Bone marrow (tissue), 2 donors: ENCODE measurements at regions not wholly inside any gene's neighbourhood (a gene's known extent, or its start where the extent isn't known, plus 50 kb on each side); places are given as distances from the start of the nearest gene placed in this dataset.
"Not testable (repeated sequence)": the region's sequence is repeated elsewhere in the genome, so short reads cannot be mapped to it uniquely, and the experiment has no call there.

Experiments used
- DNase-seq, 2 donors: peaks; one replicate each; lab custom pipeline; 2025; lab: John Stamatoyannopoulos, UW

GRCh38 chr5:29042152-29042551 lies 2003.8 kb upstream of the CDH9 start:
- DNase-seq, result no peak

- DNase-seq, result no peak
Observed at GRCh38 chr5:29040404-29040803, 2002.0 kb upstream of the CDH9 start.

- no peak for DNase-seq
Observed at GRCh38 chr5:29039994-29040393, 2001.6 kb upstream of the CDH9 start.

GRCh38 chr5:29037716-29038115 lies 1999.3 kb upstream of the CDH9 start:
- no peak for DNase-seq

GRCh38 chr5:29024052-29024451 lies 1985.7 kb upstream of the CDH9 start:
- no peak for DNase-seq

GRCh38 chr5:29023541-29023940 lies 1985.2 kb upstream of the CDH9 start:
- no peak for DNase-seq

GRCh38 chr5:29017501-29017900 lies 1979.1 kb upstream of the CDH9 start:
- DNase-seq, result no peak

- DNase-seq, result no peak
Observed at GRCh38 chr5:29016067-29016466, 1977.7 kb upstream of the CDH9 start.

- DNase-seq, result no peak
Observed at GRCh38 chr5:29015523-29015922, 1977.1 kb upstream of the CDH9 start.

GRCh38 chr5:29005386-29005785 lies 1967.0 kb upstream of the CDH9 start:
- no peak for DNase-seq

GRCh38 chr5:29002481-29002880 lies 1964.1 kb upstream of the CDH9 start:
- no peak for DNase-seq

- DNase-seq, result no peak
Observed at GRCh38 chr5:29001666-29002065, 1963.3 kb upstream of the CDH9 start.

GRCh38 chr5:28984639-28985038 lies 1946.3 kb upstream of the CDH9 start:
- no peak for DNase-seq

GRCh38 chr5:28975508-28975907 lies 1937.1 kb upstream of the CDH9 start:
- no peak for DNase-seq

GRCh38 chr5:28967848-28968247 lies 1929.5 kb upstream of the CDH9 start:
- DNase-seq, result no peak

GRCh38 chr5:28961816-28962215 lies 1923.4 kb upstream of the CDH9 start:
- no peak for DNase-seq

GRCh38 chr5:28958581-28958980 lies 1920.2 kb upstream of the CDH9 start:
- DNase-seq, result no peak

GRCh38 chr5:28957450-28957849 lies 1919.1 kb upstream of the CDH9 start:
- no peak for DNase-seq

- DNase-seq, result no peak
Observed at GRCh38 chr5:28954074-28954473, 1915.7 kb upstream of the CDH9 start.

GRCh38 chr5:28947865-28948264 lies 1909.5 kb upstream of the CDH9 start:
- no peak for DNase-seq

- no peak for DNase-seq
Observed at GRCh38 chr5:28945859-28946258, 1907.5 kb upstream of the CDH9 start.

- DNase-seq, result not testable (repeated sequence)
Observed at GRCh38 chr5:28929366-28929765, 1891.0 kb upstream of the CDH9 start.

GRCh38 chr5:28928327-28928790 lies 1890.0 kb upstream of the CDH9 start:
- DNase-seq, result not testable (repeated sequence)

- DNase-seq, result no peak
Observed at GRCh38 chr5:28927559-28928326, 1889.4 kb upstream of the CDH9 start.
